ENCODE measurements at regions not wholly inside any gene's neighbourhood (a gene's known extent, or its start where the extent isn't known, plus 50 kb on each side); places are given as distances from the start of the nearest gene placed in this dataset.

DNA sequence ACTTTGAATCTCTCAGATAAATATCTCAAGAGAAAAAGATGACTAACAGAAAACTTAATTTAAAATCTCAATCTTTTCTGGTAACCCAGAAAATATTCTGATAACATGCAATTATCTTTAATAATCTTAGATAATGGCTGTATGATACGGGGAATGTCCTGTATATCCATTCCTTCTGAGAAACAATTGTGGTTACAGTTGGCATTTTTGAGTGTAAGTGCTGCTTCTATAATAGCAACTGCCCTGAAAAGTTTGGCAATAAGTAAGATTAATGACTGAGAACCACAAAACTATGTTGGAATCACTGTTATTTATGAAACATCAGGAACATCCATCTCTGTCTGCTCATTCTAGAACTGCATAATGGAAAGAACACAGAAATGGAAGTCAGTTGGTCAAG lies 819.7 kb downstream of the TBC1D32 start:
- Mint-ChIP-seq H3K36me3 (ENCODE audit: low read depth) (no peaks in the 10 kb centered on the region), H3K27ac (no peak overlapping the region), H3K9me3 (peaks cover 5% of the 10 kb centered on the region), H3K27me3 (no peaks in the 10 kb centered on the region), H3K4me1 (no peaks in the 10 kb centered on the region), H3K4me3 (no peak overlapping the region)
- DNase-seq (no peak), ATAC-seq (ENCODE audit: low read depth) (no peak)
- TF ChIP-seq, protein P1, sequence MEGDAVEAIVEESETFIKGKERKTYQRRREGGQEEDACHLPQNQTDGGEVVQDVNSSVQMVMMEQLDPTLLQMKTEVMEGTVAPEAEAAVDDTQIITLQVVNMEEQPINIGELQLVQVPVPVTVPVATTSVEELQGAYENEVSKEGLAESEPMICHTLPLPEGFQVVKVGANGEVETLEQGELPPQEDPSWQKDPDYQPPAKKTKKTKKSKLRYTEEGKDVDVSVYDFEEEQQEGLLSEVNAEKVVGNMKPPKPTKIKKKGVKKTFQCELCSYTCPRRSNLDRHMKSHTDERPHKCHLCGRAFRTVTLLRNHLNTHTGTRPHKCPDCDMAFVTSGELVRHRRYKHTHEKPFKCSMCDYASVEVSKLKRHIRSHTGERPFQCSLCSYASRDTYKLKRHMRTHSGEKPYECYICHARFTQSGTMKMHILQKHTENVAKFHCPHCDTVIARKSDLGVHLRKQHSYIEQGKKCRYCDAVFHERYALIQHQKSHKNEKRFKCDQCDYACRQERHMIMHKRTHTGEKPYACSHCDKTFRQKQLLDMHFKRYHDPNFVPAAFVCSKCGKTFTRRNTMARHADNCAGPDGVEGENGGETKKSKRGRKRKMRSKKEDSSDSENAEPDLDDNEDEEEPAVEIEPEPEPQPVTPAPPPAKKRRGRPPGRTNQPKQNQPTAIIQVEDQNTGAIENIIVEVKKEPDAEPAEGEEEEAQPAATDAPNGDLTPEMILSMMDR (IDR thresholded peaks at IDR 0.05) = no peak
- POLR2A ChIA-PET = no interaction called here
- CTCF ChIA-PET = no interaction called here
- intact Hi-C loops (cut with micrococcal nuclease) = no loop called here

DNA sequence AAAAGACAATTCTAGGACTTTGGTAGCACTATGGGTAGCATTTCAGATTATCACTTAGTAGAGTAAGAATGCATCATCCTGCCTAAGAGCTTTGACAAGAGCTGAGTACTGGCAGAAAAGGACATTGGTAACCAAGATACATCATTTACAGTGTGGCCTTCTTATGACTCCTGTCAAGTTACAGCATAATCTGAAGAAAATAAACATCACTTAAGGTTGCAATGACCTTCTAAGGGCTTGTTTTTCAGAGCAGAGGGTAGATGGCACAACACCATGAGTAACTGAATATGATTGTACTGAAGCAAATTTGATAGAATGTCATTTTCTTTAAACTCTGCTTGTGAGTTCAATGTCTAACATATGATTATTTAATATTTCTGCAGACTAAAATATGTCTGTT lies 822.6 kb downstream of the TBC1D32 start:
- POLR2A ChIA-PET = no interaction called here
- no peaks in the 10 kb centered on the region for H3K27me3 Mint-ChIP-seq
- TF ChIP-seq, protein P1 (IDR thresholded peaks at IDR 0.05) = no peak
- H3K9me3 Mint-ChIP-seq = peaks cover 5% of the 10 kb centered on the region
- CTCF ChIA-PET = no interaction called here
- no peaks in the 10 kb centered on the region for H3K4me1 Mint-ChIP-seq
- intact Hi-C loops (cut with micrococcal nuclease) = no loop called here
- H3K4me3 Mint-ChIP-seq = no peak overlapping the region
- DNase-seq (no peak), ATAC-seq (ENCODE audit: low read depth) (no peak)
- H3K27ac Mint-ChIP-seq = no peak overlapping the region
- H3K36me3 Mint-ChIP-seq (ENCODE audit: low read depth) = no peaks in the 10 kb centered on the region

GRCh38 chr6:120498711-120499110 lies 835.6 kb downstream of the TBC1D32 start:
- DNase-seq = no peak
- ChIA-PET POLR2A (no interaction called here), CTCF (no interaction called here)
- Mint-ChIP-seq H3K27ac (no peak overlapping the region), H3K4me3 (no peak overlapping the region), H3K27me3 (no peaks in the 10 kb centered on the region), H3K36me3 (ENCODE audit: low read depth) (no peaks in the 10 kb centered on the region), H3K9me3 (no peaks in the 10 kb centered on the region), H3K4me1 (no peaks in the 10 kb centered on the region)
- intact Hi-C loops (cut with micrococcal nuclease) = no loop called here
- TF ChIP-seq, protein P1 (IDR thresholded peaks at IDR 0.05) = no peak
- ATAC-seq (ENCODE audit: low read depth) = no peak

- no peaks in the 10 kb centered on the region for H3K36me3 Mint-ChIP-seq (ENCODE audit: low read depth)
- H3K27ac Mint-ChIP-seq = no peak overlapping the region
- TF ChIP-seq, protein P1 (IDR thresholded peaks at IDR 0.05) = no peak
- DNase-seq = no peak
- no peak for ATAC-seq (ENCODE audit: low read depth)
- no peaks in the 10 kb centered on the region for H3K27me3 Mint-ChIP-seq
- no peaks in the 10 kb centered on the region for H3K4me1 Mint-ChIP-seq
- H3K4me3 Mint-ChIP-seq = no peak overlapping the region
- POLR2A ChIA-PET = no interaction called here
- intact Hi-C loops (cut with micrococcal nuclease) = no loop called here
- CTCF ChIA-PET = no interaction called here
- no peaks in the 10 kb centered on the region for H3K9me3 Mint-ChIP-seq
Measured at GRCh38 chr6:120496661-120497060, 837.6 kb downstream of the TBC1D32 start.

DNA sequence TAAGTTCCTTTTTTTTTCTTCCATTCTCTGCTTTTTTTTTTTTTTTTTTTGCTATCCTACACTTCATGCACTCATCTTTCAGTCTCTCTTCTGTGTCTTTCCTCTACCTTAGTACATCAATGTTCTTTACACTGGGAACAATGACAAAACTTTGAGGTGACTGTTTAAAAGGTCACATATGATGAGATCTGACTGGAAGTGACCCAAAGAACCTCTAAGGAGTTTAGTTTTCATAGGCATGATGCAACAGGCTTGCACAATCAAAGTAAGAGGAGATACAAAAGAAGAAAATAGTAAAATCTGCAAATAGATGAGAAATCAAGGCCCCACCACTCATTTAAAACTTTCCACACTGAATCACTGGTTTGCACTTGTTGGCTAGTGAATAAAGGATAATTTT lies 840.8 kb downstream of the TBC1D32 start:
- DNase-seq = no peak
- no peaks in the 10 kb centered on the region for H3K9me3 Mint-ChIP-seq
- TF ChIP-seq, protein P1 (IDR thresholded peaks at IDR 0.05) = no peak
- H3K36me3 Mint-ChIP-seq (ENCODE audit: low read depth) = no peaks in the 10 kb centered on the region
- no peaks in the 10 kb centered on the region for H3K4me1 Mint-ChIP-seq
- H3K27ac Mint-ChIP-seq = no peak overlapping the region
- ChIA-PET POLR2A (no interaction called here), CTCF (no interaction called here)
- ATAC-seq (ENCODE audit: low read depth) = no peak
- H3K4me3 Mint-ChIP-seq = no peak overlapping the region
- no peaks in the 10 kb centered on the region for H3K27me3 Mint-ChIP-seq
- intact Hi-C loops (cut with micrococcal nuclease) = no loop called here
